Kidney epithelial cell (primary cell): ENCODE measurements at regions not wholly inside any gene's neighbourhood (a gene's known extent, or its start where the extent isn't known, plus 50 kb on each side); places are given as distances from the start of the nearest gene placed in this dataset.

ENCODE experiments used
- DNase-seq: peaks from one replicate; pipeline ENCODE4 v3.0.0-alpha.2; 2010; ENCODE audit warnings: low read depth
- H3K27me3 ChIP-seq: 2 replicates; pipeline ENCODE4 v1.6.0; 2011; ENCODE audit warnings: low read length; ENCODE audit not compliant: control insufficient read depth, insufficient read depth
- H3K36me3 ChIP-seq: 2 replicates; pipeline ENCODE4 v1.5.1; 2011; ENCODE audit warnings: low read length; ENCODE audit not compliant: control insufficient read depth, insufficient read depth
- H3K4me3 ChIP-seq: 2 replicates; pipeline ENCODE4 v1.5.1; 2011; ENCODE audit warnings: low read depth, mild to moderate bottlenecking, control low read depth, low read length
- CTCF ChIP-seq: IDR thresholded peaks from 2 replicates; pipeline ENCODE4 v1.5.1; 2011; ENCODE audit warnings: mild to moderate bottlenecking, moderate library complexity, low read length, control low read depth, inconsistent platforms; ENCODE audit not compliant: insufficient read depth, poor library complexity, severe bottlenecking

DNA sequence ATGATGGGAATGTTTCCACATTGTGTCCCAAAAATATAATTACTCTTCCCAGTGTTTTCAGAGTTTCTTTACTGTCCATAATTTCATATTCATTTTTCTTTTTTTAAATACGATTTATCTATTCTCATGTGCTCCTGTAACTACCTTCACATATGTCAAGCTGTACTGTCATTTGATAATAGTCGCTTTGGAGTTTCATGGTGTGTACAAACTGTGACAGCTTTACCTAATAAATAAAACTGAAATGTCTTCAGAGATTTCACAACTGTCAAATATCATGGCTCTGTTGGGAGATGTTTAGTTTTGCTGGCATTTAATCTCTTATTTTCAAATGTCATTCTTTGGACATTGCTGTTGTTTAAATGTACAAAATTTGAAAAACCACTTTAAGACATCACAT, 450.2 kb downstream of the TLL1 start:
- TF ChIP-seq CTCF = no peak
- Histone ChIP-seq H3K36me3 (no peaks in the 10 kb centered on the region), H3K4me3 (no peak overlapping the region), H3K27me3 (no peaks in the 10 kb centered on the region)
- no peak for DNase-seq

DNA sequence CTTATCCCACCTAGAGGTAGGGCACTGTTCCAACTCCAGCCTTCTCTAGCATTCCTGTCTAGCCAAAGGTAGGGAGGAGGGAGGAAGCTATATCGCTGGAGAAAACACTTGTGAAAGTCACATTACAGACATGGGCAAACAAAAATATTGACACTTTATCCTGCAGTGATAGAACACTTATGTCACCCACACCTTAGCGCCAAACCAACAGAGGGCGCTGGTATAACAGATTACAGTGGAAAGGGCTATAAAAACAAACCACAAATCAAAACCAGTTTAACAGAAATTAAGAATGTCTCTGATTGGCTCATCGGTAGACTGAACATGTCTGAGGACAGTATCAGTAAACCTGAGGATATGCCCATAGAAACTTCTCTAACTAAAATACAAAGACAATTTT, 451.3 kb downstream of the TLL1 start:
- no peaks in the 10 kb centered on the region for H3K27me3 ChIP-seq
- no peaks in the 10 kb centered on the region for H3K36me3 ChIP-seq

GRCh38 chr4:166335256-166335938, 462.4 kb downstream of the TLL1 start:
- Histone ChIP-seq H3K36me3 (no peaks in the 10 kb centered on the region), H3K4me3 (no peak overlapping the region), H3K27me3 (no peaks in the 10 kb centered on the region)
- no peak for DNase-seq
- no peak for TF ChIP-seq CTCF

More for the DNA sequence above, 451.3 kb downstream of the TLL1 start:
- DNase-seq = no peak
- TF ChIP-seq CTCF = peak; percentile 57
- H3K4me3 ChIP-seq = no peak overlapping the region

GRCh38 chr4:166341992-166342391, 469.0 kb downstream of the TLL1 start:
- Histone ChIP-seq H3K27me3 (no peaks in the 10 kb centered on the region), H3K36me3 (no peaks in the 10 kb centered on the region), H3K4me3 (no peak overlapping the region)
- no peak for TF ChIP-seq CTCF
- DNase-seq = no peak

- TF ChIP-seq CTCF = no peak
- DNase-seq = no peak
- Histone ChIP-seq H3K36me3 (no peaks in the 10 kb centered on the region), H3K27me3 (no peaks in the 10 kb centered on the region), H3K4me3 (no peak overlapping the region)
Observed at GRCh38 chr4:166363198-166363597, 490.2 kb downstream of the TLL1 start.

GRCh38 chr4:166366012-166366411, 493.0 kb downstream of the TLL1 start:
- TF ChIP-seq CTCF = no peak
- no peak overlapping the region for H3K4me3 ChIP-seq
- no peaks in the 10 kb centered on the region for H3K36me3 ChIP-seq

More at GRCh38 chr4:166366012-166366411, 493.0 kb downstream of the TLL1 start:
- no peak for DNase-seq
- H3K27me3 ChIP-seq = no peaks in the 10 kb centered on the region
